Gastrocnemius medialis (tissue), 4 donors: ENCODE measurements at regions not wholly inside any gene's neighbourhood (a gene's known extent, or its start where the extent isn't known, plus 50 kb on each side); places are given as distances from the start of the nearest gene placed in this dataset.

Source experiments
- ATAC-seq, 2 donors: fragments of 150-250 bp; one replicate each; pipeline ENCODE4 v1.9.1; 2016
- DNase-seq, 2 donors: peaks; one replicate each; pipeline ENCODE4 v3.0.0-alpha.2; 2019
- H3K27ac ChIP-seq, 4 donors: fragments of 200-600 bp; sonication (generic); 1 replicate in 1 of 4; 2 replicates in 3 of 4; pipeline ENCODE4 v1.5.1; 2016 to 2018; ENCODE audit warnings: mild to moderate bottlenecking in 2 of 4, moderate library complexity in 1 of 4
- H3K27me3 ChIP-seq, 3 donors: fragments of 200-600 bp; sonication (generic) in 2 of 3; 1 replicate in 1 of 3; 2 replicates in 2 of 3; pipeline versions ENCODE4 v1.5.1 to v1.6.0; 2016 to 2019; ENCODE audit warnings: mild to moderate bottlenecking in 1 of 3, moderate library complexity in 1 of 3
- H3K36me3 ChIP-seq, 2 donors: fragments of 200-600 bp; sonication (generic) in 1 of 2; one replicate each; pipeline ENCODE4 v1.5.1; 2017 to 2018
- H3K4me1 ChIP-seq, 2 donors: fragments of 200-600 bp; sonication (generic) in 1 of 2; one replicate each; pipeline ENCODE4 v1.5.1; 2016 to 2017; ENCODE audit warnings: mild to moderate bottlenecking in 2 of 2
- H3K4me3 ChIP-seq, 4 donors: fragments of 200-600 bp; sonication (generic) in 3 of 4; 1 replicate in 1 of 4; 2 replicates in 3 of 4; pipeline ENCODE4 v1.5.1; 2016 to 2019; ENCODE audit warnings: mild to moderate bottlenecking in 2 of 4
- H3K9me3 ChIP-seq, 3 donors: fragments of 200-600 bp; sonication (generic) in 2 of 3; 1 replicate in 1 of 3; 2 replicates in 2 of 3; pipeline ENCODE4 v1.5.1; 2016 to 2019
- CTCF ChIP-seq, 5 experiments: fragments of 450-650 bp in 3 of 5; fragments of 200-600 bp in 2 of 5; sonication (generic) in 2 of 5; IDR thresholded peaks in 4 of 5; conservative IDR thresholded peaks in 1 of 5; 1 replicate in 4 of 5; 2 replicates in 1 of 5; pipeline ENCODE4 v1.5.1; 2016 to 2019; ENCODE audit warnings: antibody characterized with exemption in 5 of 5, mild to moderate bottlenecking in 3 of 5, moderate library complexity in 3 of 5
- POLR2A ChIP-seq, 2 donors: fragments of 450-650 bp; IDR thresholded peaks; one replicate each; pipeline ENCODE4 v1.6.1; 2017; ENCODE audit warnings: antibody characterized with exemption in 2 of 2, mild to moderate bottlenecking in 2 of 2, moderate library complexity in 2 of 2
- in situ Hi-C, 4 donors: fragments of 200-750 bp; cut with MboI; loops; one replicate each; pipeline versions ENCODE4 v1.15.0 to v1.8.0; 2017; ENCODE audit warnings: low sequenced_read_pairs in 4 of 4
- intact Hi-C: fragments of 100-400 bp; cut with DNase I; formaldehyde crosslinking; loops from one replicate; pipeline ENCODE4 v1.15.1; 2023; ENCODE audit warnings: low total_unique reads

DNA sequence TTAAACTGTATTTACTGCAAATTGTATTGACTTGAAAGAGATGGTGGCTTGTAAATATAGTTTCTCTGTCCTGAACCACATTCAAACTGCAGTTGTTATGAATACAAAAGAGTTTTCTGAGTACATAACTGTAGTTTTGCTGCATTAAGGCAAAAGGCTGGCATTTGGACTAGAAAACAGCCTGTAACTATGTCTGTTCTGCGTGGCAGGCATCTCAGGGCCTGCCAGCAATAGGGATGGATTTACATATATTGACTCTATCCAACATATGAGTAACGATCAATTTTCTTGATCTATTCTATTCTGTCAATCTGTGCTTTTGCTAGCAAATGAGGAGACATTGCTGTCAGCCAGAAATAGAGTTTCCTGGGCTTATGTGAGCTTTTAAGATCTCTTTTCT, 174.6 kb downstream of the TMEM26 start:
- no peak for DNase-seq
- no peaks in the 10 kb centered on the region for H3K9me3 ChIP-seq
- H3K4me3 ChIP-seq = no peak overlapping the region
- no peaks in the 10 kb centered on the region for H3K27me3 ChIP-seq
- H3K27ac ChIP-seq = no peak overlapping the region
- no peaks in the 10 kb centered on the region for H3K36me3 ChIP-seq
- ATAC-seq = no peak
- in situ Hi-C loops = loop anchor here in 2 of 4 donors (5.0 to 25.0 kb wide), 3 partner anchors 131 to 316 kb away; no protein-coding TSS in a partner anchor
- TF ChIP-seq CTCF (IDR thresholded peaks at IDR 0.05 in 4 of 5, conservative IDR thresholded peaks at IDR 0.05 in 1 of 5) (no peak), POLR2A (IDR thresholded peaks at IDR 0.05) (no peak)
- intact Hi-C loops = no loop called here
- H3K4me1 ChIP-seq = peaks cover 0 to 1% of the 10 kb centered on the region in 2 donors

DNA sequence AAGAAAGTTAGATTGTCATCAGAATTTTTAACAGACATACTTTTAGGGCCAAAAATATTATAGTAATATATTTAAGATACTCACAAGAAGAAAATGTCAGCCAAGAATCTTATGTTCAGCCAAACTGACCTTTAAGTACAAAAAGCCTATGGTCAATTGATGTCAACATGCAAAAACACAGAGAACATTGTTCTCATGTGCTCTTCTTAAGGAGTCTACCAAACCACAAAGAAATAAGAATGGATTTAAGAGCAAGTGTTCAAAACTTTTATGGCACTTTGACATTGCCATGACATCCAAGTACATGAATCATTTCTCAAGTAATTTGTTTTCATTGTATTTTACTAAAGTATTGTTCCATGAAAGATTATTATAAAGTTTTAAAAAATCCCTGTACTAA, 180.4 kb downstream of the TMEM26 start:
- TF ChIP-seq CTCF (IDR thresholded peaks at IDR 0.05 in 4 of 5, conservative IDR thresholded peaks at IDR 0.05 in 1 of 5) = no peak
- no peak for TF ChIP-seq POLR2A (IDR thresholded peaks at IDR 0.05)
- in situ Hi-C loops = no loop called here
- Histone ChIP-seq H3K27me3 (no peaks in the 10 kb centered on the region), H3K4me3 (no peak overlapping the region), H3K36me3 (no peaks in the 10 kb centered on the region), H3K27ac (no peak overlapping the region), H3K9me3 (no peaks in the 10 kb centered on the region), H3K4me1 (no peaks in the 10 kb centered on the region)
- ATAC-seq (no peak), DNase-seq (no peak)
- intact Hi-C loops = no loop called here

GRCh38 chr10:61271127-61271780, 181.9 kb downstream of the TMEM26 start:
- no peak for DNase-seq
- Histone ChIP-seq H3K9me3 (no peaks in the 10 kb centered on the region), H3K27ac (no peak overlapping the region), H3K4me3 (no peak overlapping the region), H3K4me1 (no peaks in the 10 kb centered on the region), H3K36me3 (no peaks in the 10 kb centered on the region), H3K27me3 (no peaks in the 10 kb centered on the region)
- in situ Hi-C loops = no loop called here
- intact Hi-C loops = no loop called here
- TF ChIP-seq CTCF (IDR thresholded peaks at IDR 0.05 in 4 of 5, conservative IDR thresholded peaks at IDR 0.05 in 1 of 5) (no peak), POLR2A (IDR thresholded peaks at IDR 0.05) (no peak)
- no peak for ATAC-seq

- TF ChIP-seq POLR2A (IDR thresholded peaks at IDR 0.05) (no peak), CTCF (IDR thresholded peaks at IDR 0.05 in 4 of 5, conservative IDR thresholded peaks at IDR 0.05 in 1 of 5) (no peak)
These were observed 189.7 kb downstream of the TMEM26 start for GRCh38 chr10:61263518-61263917.

More at GRCh38 chr10:61263518-61263917, 189.7 kb downstream of the TMEM26 start:
- ATAC-seq (no peak), DNase-seq (no peak)
- no peak overlapping the region for H3K4me3 ChIP-seq
- H3K9me3 ChIP-seq = no peaks in the 10 kb centered on the region
- in situ Hi-C loops = no loop called here
- H3K27ac ChIP-seq = no peak overlapping the region
- no peaks in the 10 kb centered on the region for H3K27me3 ChIP-seq
- intact Hi-C loops = no loop called here
- no peaks in the 10 kb centered on the region for H3K4me1 ChIP-seq
- no peaks in the 10 kb centered on the region for H3K36me3 ChIP-seq
